ENCODE measurements at regions not wholly inside any gene's neighbourhood (a gene's known extent, or its start where the extent isn't known, plus 50 kb on each side); places are given as distances from the start of the nearest gene placed in this dataset.

DNA sequence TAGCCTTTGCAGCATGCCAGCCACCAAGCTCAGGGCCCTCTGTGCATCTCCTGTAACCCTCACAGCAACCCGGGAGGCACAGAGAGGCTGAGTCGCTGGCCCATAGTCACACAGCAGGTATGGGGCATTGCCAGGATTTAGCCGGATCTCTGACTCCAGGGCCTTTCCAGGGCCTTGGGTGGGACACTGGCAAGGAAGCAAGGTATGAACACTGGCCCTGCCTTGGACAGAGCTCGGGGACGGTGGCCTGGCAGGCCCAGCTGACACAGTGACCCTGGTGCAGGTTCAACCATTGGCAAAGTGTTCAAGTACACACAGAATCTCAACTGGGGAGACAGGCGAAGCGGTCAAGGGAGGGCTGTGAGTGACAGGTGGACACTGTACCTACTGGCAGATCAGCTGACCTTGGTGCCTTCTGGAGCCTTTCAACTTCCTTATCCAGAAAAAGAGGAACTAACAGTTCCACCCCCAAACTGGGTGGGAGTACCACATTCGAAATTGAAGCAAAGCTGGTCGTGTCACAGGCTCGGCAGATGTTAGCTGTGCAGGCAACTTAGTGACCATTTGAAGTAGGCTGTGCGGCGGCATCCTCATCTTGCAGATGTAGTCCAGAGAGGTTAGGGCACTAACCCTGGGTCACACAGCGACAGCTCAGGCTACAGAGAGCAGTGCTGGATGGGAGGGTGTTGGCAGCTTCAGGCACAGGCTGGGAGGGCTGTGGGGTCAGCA is 287.4 kb downstream of the SEC14L1 start:
- TF ChIP-seq POLR2A (IDR thresholded peaks at IDR 0.05) (no peak), CTCF (IDR thresholded peaks at IDR 0.05) (no peak)

Data from breast epithelium (tissue), 3 donors.